HG02610 (cell line): ENCODE measurements at regions not wholly inside any gene's neighbourhood (a gene's known extent, or its start where the extent isn't known, plus 50 kb on each side); places are given as distances from the start of the nearest gene placed in this dataset.
"Not testable (repeated sequence)": the region's sequence is repeated elsewhere in the genome, so short reads cannot be mapped to it uniquely, and the experiment has no call there.

ENCODE experiments used
- ATAC-seq: cut with Tn5 transposase; IDR thresholded peaks from one replicate; pipeline ENCODE4 v1.9.1; 2021; ENCODE audit warnings: mild to moderate bottlenecking, moderate library complexity; ENCODE audit not compliant: unreplicated experiment

- ATAC-seq: no peak
These were observed 250.5 kb upstream of the ATP5MC3 start for GRCh38 chr2:175432021-175432420.

- ATAC-seq: no peak
These were observed 249.8 kb upstream of the ATP5MC3 start for GRCh38 chr2:175431101-175431946.

DNA sequence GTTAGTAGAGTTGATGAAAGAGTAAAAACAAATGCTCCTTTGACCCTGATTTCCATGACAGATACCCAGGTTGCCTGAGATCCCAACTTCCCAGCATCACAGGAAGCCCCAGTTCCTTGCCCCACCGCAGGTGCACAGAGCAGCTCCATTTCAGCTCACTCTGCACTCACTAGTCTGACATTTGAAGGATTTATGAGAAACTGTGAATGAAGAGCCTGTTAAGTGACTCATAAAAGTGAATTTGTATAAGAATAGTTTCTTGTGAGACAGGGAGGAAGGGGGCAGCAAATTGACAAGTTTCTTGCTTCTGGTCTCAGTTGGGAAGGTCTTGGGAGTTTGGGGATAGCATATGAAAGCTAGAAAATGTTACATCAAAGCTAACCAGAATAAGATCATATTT, 248.7 kb upstream of the ATP5MC3 start:
- no peak for ATAC-seq

GRCh38 chr2:175418224-175418835, 236.8 kb upstream of the ATP5MC3 start:
- ATAC-seq: no peak

GRCh38 chr2:175414882-175415487, 233.5 kb upstream of the ATP5MC3 start:
- ATAC-seq: no peak

DNA sequence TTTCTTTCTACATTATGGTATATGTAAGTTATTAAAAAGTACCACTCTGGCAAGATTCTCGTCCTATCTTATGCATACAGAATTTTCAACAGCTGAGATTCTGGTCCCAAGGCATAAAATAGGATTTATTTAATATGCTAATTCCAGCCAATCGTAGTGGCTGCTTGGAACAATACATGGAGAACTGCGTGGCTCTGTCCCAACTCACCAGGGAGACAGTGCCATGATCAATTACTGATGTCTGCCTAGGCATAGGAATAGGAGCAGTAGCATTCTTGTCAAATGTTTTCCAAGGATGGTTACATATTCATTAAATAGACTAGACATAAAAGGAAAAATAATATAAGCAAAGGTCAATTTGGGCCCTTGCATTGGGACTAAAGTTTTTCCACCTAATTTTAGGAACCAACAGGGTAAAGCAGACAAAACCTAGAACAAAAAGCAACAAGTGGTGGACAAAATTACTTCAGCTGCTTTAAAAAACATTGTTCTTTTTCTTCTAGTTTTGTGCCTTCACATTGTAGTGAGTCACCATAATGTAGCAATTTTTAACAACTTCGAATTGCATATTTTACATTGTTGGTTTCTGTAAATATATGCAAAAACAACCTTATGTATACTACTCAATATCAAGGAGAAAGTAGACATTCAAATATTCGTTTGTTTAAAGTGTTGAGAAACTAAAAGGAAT, 232.8 kb upstream of the ATP5MC3 start:
- no peak for ATAC-seq

DNA sequence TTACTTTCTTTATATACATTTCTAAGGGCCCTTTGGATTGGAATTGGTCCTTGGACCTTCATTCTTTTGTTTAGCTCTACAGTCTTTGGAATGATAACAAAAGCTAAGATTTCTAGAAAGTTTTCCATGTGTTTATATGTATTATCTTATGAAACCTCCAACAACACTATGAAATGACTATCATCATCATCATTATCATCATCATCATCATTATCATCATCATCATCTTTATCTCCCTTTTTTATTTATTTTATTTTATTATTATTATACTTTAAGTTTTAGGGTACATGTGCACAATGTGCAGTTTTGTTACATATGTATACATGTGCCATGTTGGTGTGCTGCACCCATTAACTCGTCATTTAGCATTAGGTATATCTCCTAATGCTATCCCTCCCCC, 229.4 kb upstream of the ATP5MC3 start:
- ATAC-seq: not testable (repeated sequence)

DNA sequence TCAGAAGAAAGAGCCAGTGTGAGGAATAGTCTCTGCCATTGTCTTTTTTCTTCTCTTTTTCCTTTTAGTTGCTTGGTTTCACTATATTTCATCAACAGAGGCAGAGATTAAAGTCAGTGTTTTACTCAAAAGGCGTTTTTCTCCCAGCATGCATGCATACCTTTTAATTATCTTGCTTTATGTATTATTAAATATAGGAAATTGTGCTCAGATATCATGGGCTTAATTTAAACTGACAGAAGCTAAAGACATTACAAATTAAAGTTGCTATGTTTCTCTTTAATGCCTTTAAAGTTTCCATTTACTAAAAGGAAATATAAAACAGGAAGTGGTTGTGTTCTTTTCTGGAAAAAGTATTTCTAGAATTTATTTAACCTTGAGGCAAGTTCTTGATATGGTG, 223.3 kb upstream of the ATP5MC3 start:
- no peak for ATAC-seq

GRCh38 chr2:175403599-175404221, 222.2 kb upstream of the ATP5MC3 start:
- no peak for ATAC-seq

DNA sequence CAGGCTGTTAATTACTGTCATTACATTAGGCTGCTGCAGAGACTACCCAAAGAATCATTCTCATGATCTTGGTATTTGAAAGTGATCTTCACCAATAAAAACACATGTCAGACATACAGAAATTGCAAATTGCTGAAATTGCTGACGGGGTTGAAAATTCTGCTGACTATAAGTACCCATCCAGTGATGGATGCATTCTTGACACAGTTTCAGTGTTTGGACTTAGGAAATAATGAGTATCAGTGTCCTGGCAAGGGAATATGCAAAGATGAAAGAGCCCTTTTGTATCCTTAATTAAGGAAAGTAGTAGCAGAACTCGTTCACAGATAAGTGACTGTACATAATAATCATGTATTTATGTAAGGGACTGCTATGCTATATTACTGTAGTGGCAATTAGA, 221.1 kb upstream of the ATP5MC3 start:
- no peak for ATAC-seq

GRCh38 chr2:175401956-175402469, 220.5 kb upstream of the ATP5MC3 start:
- ATAC-seq: no peak

- no peak for ATAC-seq
These were observed 219.5 kb upstream of the ATP5MC3 start for GRCh38 chr2:175400975-175401374.

DNA sequence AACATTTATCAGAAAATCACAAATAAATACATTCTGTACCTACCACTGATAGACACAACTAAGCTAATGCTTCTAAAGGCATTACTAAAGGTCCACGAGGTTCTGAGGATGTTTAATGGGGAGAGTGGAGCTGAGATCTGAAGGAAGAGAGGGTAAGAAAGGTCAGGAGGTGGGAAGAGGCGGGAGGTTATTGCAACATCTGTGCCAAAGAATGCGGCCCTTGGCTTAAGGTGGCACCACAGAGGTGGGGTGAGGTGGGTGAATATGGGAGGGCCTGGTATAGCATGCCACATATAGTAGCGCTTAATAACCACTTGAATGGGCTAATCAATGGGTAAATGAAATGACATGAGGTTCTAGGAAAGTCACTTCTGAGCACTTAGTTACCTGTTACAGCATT, 217.8 kb upstream of the ATP5MC3 start:
- no peak for ATAC-seq

DNA sequence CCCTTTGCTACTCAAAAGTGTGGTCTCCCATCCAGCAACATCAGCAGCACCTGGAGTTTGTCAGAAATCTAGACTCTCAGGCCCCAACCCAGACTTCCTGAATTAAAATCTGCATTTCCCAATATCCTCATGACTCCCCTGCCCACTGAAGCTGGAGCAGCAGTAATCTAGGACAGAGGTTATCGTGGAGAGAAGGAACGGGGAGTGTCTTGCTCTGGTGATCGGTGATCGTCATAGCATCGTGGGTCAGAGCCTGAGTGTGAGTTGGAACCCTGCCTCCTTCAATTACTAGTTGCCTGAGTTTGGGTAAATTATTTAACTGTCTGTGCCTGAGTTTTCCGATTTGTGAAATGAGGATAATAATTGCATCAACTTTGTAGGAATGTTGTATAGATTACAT, 217.3 kb upstream of the ATP5MC3 start:
- no peak for ATAC-seq

GRCh38 chr2:175396696-175397095, 215.2 kb upstream of the ATP5MC3 start:
- ATAC-seq: no peak

DNA sequence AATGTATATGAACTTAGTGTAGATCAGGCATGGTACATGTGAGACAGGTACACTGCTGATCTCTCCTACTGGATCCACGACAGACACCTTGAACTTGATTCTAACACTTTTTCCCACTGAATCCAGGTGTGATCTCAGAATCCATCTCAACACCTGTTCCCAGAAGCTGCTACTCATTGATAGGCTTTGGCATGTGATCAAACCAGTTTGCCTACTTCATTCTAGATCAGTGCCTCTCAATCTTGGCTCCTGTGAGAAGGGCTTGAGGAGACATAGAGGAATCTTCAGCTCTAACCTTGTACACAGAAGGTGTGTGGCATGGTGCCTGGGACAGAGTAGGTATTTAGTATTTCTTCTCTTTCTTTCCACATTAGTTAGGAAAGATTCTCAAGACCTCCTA, 212.3 kb upstream of the ATP5MC3 start:
- no peak for ATAC-seq

GRCh38 chr2:175383286-175383685, 201.8 kb upstream of the ATP5MC3 start:
- ATAC-seq: no peak

DNA sequence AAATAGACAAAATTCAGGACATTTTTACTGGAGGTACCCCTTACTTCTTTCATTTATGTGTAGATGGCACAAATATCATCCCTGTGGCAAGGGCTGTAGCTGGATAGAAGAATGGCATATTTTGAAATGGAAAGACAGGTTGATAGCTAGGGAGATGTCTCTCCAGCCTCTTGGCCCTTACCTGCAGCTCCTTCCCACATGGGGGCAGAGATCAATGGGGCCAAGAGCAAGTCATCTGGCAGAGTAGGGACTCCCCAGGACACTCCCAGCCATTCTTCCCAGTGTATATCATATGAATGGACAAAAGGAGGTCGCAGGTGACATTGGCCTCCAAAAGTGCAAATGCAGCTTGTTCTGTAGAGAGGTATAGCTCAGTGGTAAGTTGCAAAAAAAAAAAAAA, 192.2 kb upstream of the ATP5MC3 start:
- ATAC-seq: no peak

DNA sequence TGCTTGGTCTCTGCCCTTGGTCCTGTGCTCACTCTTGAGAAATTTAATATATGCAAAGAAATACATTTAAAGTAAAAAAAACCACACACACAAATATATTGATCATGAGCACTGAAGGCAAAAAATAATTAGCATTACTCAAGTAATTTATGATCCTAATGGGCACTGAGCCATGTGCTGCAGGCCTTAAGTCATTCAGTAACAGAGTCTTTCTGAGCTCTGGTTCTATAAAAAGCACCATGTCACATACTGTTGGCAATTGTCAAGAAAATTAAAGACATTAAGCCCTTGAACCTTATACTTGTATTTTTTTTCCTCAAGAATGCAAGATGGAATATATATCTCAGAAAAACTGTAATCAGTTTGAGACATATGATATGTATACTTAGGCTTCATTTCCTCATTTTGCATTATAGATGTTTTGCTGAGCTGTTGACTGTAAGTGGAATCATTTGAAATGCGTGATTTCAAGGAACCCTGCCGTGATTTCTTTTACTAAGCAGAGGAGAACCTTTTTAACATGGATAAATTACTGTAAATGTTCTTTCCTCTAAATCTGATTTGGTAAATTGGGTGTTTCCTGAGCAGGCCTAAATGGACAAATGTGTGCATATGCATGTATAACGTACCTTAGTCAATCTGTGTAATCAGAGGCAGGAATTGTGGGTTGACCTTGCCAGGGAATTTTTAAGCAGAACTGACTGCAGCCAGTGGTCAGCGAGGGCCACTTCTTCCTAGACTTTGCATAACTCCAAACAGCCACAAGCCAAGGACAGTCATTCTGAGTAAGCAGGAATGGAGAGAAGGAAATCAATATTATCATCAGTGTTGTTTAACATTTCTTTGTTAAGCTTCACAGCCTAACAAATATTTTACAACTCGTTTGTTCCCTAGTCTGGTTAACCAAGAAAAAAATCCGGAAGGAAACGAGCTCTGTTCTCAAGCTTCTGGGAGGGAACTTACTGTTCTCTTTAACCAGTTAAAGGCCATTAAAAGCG, 191.5 kb upstream of the ATP5MC3 start:
- no peak for ATAC-seq

GRCh38 chr2:175371378-175371777, 189.9 kb upstream of the ATP5MC3 start:
- no peak for ATAC-seq
